ENCODE measurements at regions not wholly inside any gene's neighbourhood (a gene's known extent, or its start where the extent isn't known, plus 50 kb on each side); places are given as distances from the start of the nearest gene placed in this dataset.

DNA sequence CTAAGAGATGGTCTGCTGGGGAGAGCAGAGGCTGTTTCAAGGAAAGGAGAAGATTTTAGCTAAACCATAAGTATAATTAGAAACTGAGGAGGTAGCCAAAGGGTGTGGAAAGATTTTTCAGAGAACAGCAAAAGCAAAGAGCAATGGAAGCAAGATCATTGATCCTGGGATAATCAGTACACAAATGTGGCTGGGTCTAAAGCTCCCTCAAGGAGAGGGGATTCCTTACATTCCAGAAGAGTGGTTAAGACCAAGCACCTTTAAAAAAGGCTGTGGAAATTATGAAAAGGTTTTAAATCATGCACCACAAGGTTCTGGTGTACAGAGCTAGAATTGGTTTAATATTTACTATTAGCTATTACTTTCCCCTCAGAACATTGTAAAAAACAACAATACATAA lies 246.0 kb upstream of the UBE2E3 start:
- DNase-seq: no peak

DNA sequence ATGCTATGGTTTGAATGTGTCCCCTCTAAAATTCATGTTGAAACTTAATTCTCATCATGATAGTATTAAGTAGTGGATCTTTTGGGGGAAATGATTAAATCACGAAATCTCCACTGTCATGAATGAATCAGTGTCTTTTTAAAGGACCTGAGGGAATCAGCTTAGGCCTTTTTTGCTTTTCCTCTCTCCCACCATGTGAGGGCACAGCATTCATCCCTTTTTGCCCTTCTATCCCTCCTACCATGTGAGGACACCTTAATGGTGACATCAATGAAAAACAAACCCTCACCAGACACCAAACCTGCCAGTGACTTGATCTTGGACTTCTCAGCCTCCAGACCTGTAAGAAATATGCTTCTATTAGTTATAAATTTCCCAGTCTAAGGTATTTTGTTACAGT lies 247.1 kb upstream of the UBE2E3 start:
- DNase-seq: no peak

DNA sequence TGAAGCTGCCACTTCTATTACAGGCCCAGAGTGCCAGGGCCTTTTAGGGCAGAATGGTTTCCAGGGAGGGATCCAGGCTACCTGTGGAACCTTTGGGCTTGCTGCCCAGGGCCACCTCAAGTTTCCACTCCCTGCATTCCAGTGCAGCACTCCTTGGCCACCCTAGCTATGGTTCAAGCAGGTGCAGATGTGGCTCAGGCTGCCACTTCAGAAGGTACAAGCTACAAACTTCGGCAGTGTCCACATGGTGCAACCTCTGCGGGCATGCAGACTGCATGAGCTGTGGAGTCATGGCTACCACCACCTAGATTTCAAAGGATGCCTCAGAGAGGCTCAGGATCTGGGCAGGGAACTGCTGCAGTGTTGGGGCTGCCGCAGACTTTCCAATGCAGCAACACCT lies 248.1 kb upstream of the UBE2E3 start:
- DNase-seq: no peak

DNA sequence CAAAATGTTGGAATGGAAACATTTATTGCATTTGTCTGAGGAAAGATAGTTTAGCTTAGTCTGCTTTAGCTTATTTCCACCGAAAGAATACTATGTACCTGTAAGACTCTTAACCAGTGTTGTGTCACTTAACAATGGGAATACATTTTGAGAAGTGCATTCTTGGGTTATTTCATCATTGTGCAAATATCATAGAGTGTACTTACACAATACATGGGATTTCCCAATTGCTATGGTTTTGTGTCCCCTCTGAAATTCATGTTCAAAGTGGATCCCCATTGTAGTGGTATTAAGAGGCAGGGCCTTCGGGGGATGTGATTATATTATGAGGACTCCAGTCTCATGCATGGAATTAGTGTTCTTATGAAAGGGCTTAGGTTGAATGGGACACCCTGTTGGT lies 249.4 kb upstream of the UBE2E3 start:
- no peak for DNase-seq

DNA sequence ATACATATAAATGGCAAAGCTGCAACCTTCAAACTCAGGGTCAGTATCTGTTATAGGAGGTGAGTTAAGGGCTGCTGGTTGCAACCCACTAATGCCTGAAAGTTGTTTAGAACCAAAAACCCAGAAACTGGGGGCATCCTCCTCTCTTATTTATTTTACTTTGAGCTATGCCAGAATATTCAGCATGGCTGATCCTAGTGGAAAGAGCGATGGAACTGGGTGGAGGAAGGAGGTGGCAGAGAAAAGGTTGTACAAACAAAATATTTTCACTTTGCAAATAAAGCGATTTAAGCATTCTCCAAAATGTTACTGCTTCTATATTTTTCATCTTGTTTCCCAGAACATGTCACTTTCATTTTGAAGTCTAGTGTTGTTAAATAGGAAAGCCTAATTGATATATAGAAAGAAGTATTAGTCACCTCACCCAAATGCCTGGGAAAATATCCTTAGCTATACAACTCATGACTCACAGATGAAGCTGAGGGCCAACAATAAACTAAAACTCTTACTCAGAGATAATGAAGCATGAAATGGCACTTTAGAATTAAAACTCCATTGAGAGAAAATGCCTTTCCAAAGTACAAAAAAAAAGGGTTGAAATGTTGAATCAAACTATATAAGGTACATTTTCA lies 251.4 kb upstream of the UBE2E3 start:
- DNase-seq: no peak

DNA sequence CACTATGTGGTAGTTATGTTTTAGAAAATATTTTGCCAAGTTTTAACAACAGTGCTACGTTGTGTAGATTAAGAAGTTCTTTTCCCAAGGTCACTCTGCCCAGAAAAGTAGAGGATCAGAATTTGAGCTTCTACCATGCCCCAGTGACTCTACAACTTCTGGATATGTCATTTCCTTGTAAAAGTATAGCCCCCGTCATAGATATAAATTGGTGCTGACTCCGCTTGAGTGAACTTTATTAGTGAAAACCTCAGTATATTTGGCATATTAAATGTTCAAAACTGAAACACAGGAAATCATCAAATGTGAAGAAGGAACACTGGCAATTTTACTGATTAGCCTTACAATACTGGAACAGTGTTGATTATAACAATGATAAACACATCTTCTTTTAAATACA lies 256.7 kb upstream of the UBE2E3 start:
- no peak for DNase-seq

DNA sequence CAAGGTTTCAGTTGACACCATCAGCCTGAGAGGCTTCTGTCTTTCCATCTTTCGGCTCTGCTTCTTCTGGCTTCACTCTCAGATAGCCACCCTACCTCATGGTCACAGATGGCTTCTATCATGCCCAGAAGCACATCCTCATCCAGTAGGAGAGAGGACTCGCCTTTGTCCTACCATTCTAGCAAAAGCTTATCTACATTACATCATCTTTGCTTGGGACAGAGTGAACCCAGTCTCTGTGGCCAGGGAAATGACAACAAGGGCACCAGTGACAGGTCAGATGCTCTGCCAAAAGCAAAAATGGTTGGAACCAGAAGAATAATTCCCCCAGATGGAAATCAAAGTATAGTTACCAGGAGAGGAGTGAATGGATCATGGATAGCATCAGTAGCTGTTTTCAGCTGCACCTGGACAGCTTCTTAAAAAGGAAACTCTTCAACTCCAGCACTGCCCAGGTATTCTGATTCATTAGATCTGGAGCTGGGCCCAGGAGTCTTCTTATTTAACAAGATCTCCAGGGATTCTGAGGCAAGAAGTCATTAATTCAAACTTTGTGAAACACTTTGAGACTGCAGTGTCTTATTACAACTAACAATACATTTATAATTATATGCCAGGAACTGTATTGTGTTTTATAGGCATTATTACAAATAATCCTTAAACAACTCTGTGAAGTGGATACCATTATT lies 257.7 kb upstream of the UBE2E3 start:
- no peak for DNase-seq

DNA sequence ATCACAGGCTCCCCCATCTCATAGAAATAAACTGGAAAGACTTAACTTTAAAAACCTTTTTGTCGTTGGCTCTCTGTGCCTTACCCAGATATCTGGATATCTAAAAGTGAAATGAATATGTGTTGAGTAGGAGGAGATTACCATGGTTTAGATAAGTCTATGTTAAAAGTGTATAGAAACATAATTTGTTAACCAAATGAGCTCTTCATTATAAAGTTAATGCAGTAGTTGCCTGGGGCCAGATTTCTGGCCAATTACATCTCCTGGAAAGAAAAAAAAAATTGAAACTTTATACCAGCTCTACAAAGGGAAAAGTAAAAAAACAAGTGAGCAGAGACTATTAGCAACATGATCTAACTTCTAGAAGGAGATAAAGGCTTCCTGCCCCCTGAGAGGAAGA lies 259.6 kb upstream of the UBE2E3 start:
- no peak for DNase-seq

DNA sequence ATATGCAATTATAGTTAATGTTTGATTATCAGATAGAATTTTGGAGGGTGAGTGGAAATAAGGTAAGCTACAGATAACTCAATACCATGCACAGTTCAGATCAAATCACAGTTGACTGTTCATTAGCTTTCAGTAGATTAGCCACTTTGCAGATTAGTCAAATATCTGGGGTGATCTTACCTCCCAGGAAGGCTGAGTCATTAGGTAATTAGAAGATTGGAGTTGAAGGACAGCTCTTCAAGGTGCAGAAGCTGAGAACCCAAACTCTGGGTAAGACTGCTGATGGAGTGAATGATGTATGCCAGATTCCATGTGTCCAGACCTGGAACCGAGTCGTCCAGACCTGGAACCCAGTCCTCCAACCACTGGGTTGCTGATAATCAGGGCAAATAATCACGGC lies 262.8 kb upstream of the UBE2E3 start:
- DNase-seq: no peak

DNA sequence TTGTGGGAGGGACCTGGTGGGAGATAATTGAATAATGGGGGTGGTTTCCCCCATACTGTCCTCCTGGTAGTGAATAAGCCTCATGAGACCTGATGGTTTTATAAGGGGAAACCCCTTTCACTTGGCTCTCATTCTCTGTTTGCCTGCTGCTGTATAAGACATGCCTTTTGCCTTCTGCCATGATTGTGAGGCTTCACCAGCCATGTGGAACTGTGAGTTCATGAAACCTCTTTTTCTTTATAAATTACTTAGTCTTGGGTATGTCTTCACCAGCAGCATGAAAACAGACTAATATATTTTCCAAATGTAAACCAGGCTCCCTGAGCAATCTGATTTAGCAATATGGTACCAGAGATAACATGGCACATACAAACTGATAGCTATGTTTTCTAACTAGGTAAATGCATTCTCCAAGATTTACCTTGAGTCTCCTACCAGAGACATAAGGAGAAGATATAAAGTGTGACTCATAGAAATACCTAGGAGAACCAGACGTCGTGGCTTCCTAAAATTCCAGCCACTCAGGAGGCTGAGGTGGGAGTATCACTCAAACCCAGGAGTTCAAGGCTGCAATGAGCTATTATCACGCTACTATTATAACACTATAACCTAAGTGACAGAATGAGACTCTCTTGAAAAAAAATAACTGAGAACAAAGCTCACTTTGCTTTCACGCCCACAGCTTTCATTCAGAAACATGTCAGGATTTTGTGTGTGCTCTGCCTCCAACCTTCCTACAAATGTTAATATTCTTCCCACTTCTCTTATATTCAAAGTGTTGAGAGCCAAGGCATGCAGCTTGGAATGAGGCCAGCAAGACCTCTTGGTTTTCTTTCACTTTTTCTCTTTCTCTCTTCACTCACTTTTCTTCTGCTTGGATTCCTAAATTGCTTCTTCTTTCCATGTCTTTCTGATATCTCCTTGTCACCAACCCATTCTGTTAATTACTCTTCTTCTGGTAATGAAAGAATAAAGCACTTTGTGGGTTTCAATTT lies 263.9 kb upstream of the UBE2E3 start:
- no peak for DNase-seq

DNA sequence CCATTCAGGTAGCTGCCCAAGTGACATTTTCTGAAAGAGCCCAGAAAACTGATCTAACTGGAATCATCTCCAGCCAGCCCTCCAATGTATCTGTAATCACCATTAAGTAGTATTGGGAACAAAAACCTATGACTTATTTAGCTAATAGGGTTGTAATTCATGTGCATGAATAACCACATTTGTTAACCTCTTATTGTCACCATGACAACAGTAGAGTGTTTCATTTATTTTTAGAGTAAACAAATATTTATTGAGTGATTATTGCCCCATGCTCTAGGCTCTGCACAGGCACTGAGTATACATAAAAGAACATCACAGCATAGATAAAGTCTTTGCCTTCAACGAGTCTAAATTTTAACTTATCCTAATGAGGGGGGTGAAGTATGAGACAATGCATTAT lies 265.4 kb upstream of the UBE2E3 start:
- DNase-seq: no peak

DNA sequence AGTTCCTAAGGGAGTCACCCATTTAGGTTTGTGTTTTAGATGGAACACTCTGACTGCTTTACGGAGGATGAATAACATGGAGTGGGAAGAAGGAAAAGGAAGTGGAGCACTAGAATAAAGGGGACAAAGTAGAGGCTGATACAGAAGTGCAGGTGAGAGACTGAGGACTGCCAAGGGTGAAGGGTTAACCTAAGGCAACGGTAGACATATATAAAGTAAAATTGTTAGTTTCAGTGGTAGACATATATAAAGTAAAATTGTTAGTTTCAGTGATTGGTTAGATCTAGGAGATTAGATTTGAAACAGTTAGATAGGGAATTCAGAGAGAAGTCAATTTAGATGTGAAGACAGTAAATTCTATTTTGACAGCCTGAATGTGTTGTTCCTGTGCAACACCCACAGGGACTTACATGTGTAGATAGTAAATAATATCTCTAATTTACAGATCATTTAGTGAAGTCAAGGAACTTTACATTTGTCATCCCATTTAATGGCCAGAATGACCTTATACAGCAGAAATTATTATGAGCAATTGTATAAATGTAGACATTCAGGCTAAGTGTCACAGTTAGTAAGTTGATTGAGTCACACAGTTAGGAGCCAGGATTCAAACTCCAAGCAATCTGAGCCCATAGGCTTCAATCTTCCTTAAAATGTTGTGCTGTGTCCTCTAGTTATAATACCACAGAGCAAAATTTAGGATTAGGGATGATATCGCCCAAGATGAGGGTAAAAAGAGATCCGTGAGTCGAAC lies 270.8 kb upstream of the UBE2E3 start:
- no peak for DNase-seq

DNA sequence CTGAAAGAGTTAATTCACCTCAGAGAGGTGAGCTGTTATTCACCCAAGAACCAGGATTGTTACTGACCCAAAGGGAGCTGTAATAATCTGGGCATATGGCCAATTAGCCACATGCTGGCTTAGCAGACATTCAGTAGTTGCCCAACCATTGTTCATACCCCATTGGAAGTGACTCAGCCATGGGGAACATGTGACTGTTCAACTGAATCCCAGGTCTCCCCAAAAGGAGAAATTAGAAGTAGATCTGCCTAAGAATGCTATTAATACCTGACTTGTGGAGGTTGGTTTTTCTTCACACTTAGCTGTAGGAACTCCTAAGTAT lies 272.6 kb upstream of the UBE2E3 start:
- DNase-seq: peak; percentile 85

DNA sequence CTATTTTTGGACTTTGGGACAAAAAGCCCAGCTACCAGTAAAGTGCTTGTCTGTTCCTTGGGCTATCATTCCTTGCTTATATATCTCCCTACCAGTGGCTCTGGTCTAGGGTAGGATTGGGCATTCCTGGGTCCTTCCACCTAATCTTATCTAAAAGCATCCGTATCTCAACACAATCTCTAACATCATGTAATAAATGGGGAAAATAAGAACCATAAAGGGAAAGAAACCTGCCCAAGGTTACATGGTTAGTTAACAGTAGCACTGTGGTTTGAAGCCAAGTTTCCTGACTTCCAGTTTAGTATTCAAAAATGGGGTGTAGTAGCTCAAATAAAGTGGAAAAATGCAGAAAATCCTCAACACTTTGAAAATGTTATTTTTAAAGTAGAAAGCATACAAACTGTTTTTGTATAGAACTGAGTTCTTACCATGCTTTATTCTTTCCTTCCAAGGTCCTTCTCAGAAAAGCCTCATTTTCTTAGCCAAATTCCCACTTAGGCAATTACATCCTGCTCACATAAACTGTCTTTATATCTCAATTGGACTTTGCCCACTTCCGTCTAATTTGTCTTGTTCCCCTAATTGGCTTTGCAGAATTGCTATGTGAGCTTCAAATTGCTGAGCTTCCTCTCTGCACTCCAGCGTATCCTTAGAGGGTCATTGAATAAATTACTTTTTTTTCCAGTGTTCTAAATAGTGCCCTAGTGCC lies 273.1 kb upstream of the UBE2E3 start:
- peak; percentile 85 for DNase-seq

DNA sequence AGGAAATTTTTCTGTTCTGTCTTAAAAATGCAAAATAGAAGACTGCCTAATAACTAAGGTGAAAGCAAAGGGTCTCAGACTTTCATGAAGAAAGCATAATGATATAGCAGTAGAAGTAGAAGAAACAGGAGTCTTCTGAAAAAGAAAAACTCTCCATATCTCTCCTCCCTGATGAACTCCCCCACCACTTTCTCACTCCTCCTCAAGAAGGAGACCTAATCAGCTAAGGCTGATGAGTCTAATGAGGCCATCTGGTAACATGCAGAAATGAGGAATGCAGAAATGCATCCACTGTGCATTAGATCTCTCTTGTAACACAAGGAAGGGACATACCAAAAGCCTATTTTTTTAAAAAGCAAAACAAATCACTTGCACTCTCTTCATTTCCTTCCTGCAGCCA lies 273.7 kb upstream of the UBE2E3 start:
- DNase-seq: no peak

DNA sequence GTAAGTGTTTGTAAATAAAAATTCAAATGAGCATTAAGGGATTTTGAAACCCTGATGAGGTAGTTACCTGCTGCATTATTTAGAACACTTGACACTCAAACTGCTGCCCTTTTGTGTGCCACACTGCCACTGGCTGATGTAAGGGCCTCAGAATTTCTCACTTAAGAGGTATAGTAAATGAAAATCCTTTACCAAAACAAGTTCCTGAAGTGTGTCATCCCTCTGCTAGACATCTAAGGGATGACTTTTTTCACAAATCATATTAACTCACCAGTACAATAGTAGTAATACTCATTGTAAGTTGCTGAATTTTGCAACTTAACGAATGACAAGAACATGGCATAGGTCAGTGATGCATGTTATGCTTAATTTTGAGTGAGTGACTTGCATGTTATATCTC lies 274.9 kb upstream of the UBE2E3 start:
- no peak for DNase-seq

DNA sequence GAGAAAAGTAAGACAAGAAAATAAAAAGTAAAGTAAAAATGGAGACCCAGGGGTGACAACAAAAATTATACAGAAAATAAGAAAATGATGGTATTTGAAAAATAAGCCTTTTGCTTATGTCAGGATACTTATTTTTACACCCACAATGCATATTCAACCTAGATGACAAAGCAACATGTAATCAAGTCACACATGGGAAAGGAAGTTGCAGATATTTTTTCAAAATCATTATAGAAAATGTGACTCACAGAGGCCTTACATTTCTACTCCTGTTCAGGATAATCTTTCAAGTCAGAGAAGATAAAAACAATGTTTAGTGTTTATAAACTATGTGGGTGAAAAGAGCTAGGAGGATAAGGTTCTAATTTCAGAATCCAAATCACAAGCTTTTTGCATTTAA lies 275.3 kb upstream of the UBE2E3 start:
- no peak for DNase-seq

DNA sequence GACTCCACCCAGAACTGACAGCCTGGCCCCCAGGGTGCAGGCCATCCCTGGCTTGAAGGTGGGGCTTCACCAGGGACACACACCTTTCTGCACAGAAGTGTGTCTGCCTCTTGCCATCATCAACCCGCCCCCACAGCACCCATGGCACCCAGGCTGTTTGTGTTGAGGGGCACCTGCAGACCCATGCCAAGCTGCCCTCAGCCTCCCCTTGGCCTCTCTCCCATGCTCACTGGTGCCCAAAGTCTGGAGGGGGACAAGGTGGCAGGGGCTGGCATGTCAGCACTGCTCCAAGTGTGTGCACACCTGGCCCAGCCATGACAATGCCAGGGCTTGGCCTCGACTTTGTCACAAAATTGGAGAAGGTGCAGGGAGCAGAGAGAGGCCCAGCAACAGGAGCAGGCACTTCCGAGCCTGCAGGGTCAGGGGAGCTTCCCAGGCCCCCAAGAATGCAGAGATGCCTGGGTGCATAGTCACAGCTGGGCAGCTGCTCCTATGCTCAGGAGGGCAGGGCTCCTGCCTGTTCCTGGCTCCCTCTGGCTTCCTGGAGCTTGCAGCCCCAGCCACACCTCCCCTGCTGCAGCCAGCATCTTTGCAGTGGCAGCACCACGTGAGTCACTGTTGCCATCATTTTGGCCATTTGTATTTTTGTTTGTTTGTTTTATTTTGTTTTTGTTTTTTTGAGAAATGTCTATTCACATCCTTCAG lies 280.6 kb upstream of the UBE2E3 start:
- no peak for DNase-seq

DNA sequence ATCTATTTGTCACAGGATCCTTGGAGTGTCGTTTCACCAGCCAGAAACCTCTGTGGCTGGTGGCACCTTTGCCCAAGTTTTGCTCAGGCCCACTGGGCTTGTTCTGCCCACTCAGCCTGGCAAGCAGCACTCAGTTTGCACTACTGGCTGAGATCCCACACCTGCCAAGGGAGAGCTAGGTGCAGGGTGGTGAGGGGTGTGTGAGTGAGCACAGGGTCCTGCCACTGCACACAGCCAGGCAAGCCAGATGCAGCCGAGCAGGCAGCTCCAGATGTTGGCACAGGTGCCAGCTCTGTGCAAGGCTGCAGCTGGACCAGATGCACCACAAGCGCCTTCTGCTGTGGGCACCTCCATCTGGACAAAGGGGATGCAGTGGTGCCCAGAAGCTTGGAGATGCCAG lies 281.7 kb upstream of the UBE2E3 start:
- no peak for DNase-seq

DNA sequence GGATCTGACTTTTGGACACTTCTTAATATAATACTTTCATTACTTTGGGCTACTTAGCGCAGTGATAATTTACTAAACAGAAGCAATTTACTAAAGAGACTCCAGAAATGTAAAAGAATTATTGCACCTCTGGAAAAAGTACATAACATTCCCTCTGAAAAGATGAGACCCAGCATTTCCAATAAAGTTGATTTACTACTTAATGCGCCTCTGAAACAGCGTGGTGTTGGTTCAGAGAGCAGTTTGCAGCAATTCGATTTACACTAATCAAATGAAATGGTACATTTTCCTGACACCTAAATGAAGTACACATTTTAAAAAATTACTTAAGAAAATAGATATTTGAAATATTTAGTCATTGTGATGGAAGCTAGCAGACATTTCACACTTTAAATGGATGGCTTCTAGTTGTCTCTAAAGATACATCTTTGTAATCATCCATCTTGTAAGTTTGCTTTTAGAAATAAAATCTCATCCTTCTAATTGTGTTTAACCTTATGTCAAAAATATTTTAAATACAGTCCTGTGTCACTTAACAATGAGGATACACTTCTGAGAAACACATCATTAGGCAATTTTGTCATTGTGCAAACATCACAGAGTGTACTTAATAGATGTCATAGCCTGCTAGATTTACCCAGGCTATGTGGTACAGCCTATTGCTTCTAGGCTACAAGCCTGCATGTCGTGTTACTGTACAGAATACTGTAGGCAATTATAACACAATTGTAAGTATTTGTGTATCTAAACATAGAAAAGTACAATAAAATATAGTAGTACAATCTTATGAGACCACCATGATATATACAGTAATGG lies 284.6 kb upstream of the UBE2E3 start:
- DNase-seq: peak; percentile 33

Measured in NCI-H1436 (cell line).